ENCODE measurements at regions not wholly inside any gene's neighbourhood (a gene's known extent, or its start where the extent isn't known, plus 50 kb on each side); places are given as distances from the start of the nearest gene placed in this dataset.
A peak's percentile ranks its signal among the peaks of the same experiment; 100 is the strongest.

DNA sequence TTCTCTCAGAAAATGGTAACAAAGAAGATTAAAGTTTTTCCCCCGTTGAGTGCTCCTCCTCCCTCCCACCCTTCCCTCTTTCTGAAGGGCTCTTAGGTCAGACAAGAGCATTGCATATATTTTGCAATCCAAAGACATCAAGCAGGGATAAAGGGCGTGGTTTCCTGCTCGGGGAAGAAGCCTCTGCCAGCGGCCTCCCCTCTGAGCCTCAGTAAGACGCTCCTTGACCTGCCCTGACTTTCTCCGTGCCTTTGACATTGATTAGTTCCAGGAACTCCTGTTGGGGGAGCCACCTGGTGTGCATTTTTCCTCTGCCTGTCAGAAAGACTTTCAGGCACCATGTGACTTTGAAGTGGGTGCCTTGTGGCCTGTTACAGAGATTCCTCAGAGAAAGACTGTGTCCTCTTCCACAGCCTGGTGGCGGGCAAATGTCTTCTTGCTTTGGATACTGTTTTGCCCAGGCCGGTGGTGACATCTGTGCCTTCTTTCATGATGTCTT, 87.2 kb upstream of the TBL1XR1 start:
- TF ChIP-seq POLR2AphosphoS5 (IDR thresholded peaks at IDR 0.05; ENCODE audit: borderline replicate concordance, low read depth, low read length) (no peak; the same call in 1 of the 2 replicates), EZH2 (IDR thresholded peaks at IDR 0.05) (no peak), FOXP2 (optimal IDR thresholded peaks at IDR 0.05; ENCODE audit: control extremely low read depth, extremely low read length, insufficient read depth) (peak; percentile 49)

Data from SK-N-MC (cell line).